SK-N-SH (cell line): ENCODE measurements at regions not wholly inside any gene's neighbourhood (a gene's known extent, or its start where the extent isn't known, plus 50 kb on each side); places are given as distances from the start of the nearest gene placed in this dataset.

ENCODE experiments used
- CTCF ChIP-seq: fragments of 200-600 bp; sonication (generic); IDR thresholded peaks from 2 replicates; pipeline ENCODE4 v1.6.1; 2017; ENCODE audit warnings: antibody characterized with exemption, mild to moderate bottlenecking, moderate library complexity
- EP300 ChIP-seq, 2 experiments: IDR thresholded peaks; 2 replicates each; pipeline versions ENCODE4 v1.4.0 to v1.6.1; 2012; ENCODE audit warnings: borderline replicate concordance in 1 of 2, low read depth in 1 of 2, low read length in 1 of 2
- GATA2 ChIP-seq: sonication (generic); formaldehyde crosslinking; IDR thresholded peaks from 2 replicates; pipeline ENCODE4 v1.5.0; 2020; ENCODE audit warnings: mild to moderate bottlenecking, missing genetic modification reagents
- MAX ChIP-seq: IDR thresholded peaks from 2 replicates; pipeline ENCODE4 v1.4.0; 2012; ENCODE audit warnings: low read depth
- MEF2A ChIP-seq: IDR thresholded peaks from 2 replicates; pipeline ENCODE4 v1.4.0; 2012; ENCODE audit warnings: low read depth, borderline replicate concordance
- NFIC ChIP-seq: IDR thresholded peaks from 2 replicates; pipeline ENCODE4 v1.4.0; 2012; ENCODE audit warnings: borderline replicate concordance
- RCOR1 ChIP-seq: fragments of 150-350 bp; IDR thresholded peaks from 2 replicates; pipeline ENCODE4 v1.6.1; 2017; ENCODE audit warnings: antibody characterized with exemption, low read length
- SIN3A ChIP-seq: IDR thresholded peaks from 2 replicates; pipeline ENCODE4 v1.6.1; 2012; ENCODE audit warnings: low read depth, mild to moderate bottlenecking, low read length, moderate library complexity, borderline replicate concordance
- TAF1 ChIP-seq: IDR thresholded peaks from 2 replicates; pipeline ENCODE4 v1.6.1; 2012; ENCODE audit warnings: low read depth, mild to moderate bottlenecking, low read length, moderate library complexity, borderline replicate concordance
- USF1 ChIP-seq: IDR thresholded peaks from 2 replicates; pipeline ENCODE4 v1.4.0; 2012; ENCODE audit warnings: low read depth, borderline replicate concordance
- ZBTB33 ChIP-seq: IDR thresholded peaks from 2 replicates; pipeline ENCODE4 v1.4.0; 2012; ENCODE audit warnings: low read depth, borderline replicate concordance

GRCh38 chr20:30487947-30488926, 769.2 kb upstream of the DEFB115 start:
- TF ChIP-seq CTCF (no peak), EP300 (IDR thresholded peaks at IDR 0.05; ENCODE audit: borderline replicate concordance in 1 of 2, low read depth in 1 of 2, low read length in 1 of 2) (no peak), TAF1 (no peak), USF1 (no peak), SIN3A (no peak), MEF2A (no peak), RCOR1 (no peak), NFIC (no peak), MAX (no peak), ZBTB33 (no peak), GATA2 (no peak)
